A673 (cell line): ENCODE measurements at regions not wholly inside any gene's neighbourhood (a gene's known extent, or its start where the extent isn't known, plus 50 kb on each side); places are given as distances from the start of the nearest gene placed in this dataset.
"Not testable (repeated sequence)": the region's sequence is repeated elsewhere in the genome, so short reads cannot be mapped to it uniquely, and the experiment has no call there.

Experiments
- BruUV-seq: library from RNA; stranded (reverse); fragments of 400-500 nt; replicated peaks from 2 replicates; lab custom pipeline; 2021; lab: Mats Ljungman, UMichigan
- CTCF ChIA-PET: fragments of 300-600 bp; sonication (Branson Sonifier 250); formaldehyde crosslinking; loops from one replicate; lab custom pipeline; 2022; ENCODE audit warnings: antibody characterized with exemption; lab: Charles Lee
- POLR2A ChIA-PET: fragments of 300-600 bp; sonication (Branson Sonifier 250); formaldehyde crosslinking; loops from one replicate; lab custom pipeline; 2022; ENCODE audit warnings: antibody characterized with exemption; ENCODE audit not compliant: low non-redundant PET; lab: Charles Lee
- DNase-seq: peaks from one replicate; pipeline ENCODE4 v3.0.0-alpha.2; 2015; ENCODE audit warnings: low spot score
- H3K27ac ChIP-seq: fragments of 200-600 bp; sonication (generic); 2 replicates; pipeline ENCODE4 v1.5.1; 2016; ENCODE audit warnings: mixed run types, low read depth, mild to moderate bottlenecking, mixed read lengths, antibody characterized with exemption, low read length; ENCODE audit not compliant: poor library complexity, severe bottlenecking
- H3K27me3 ChIP-seq: fragments of 200-600 bp; sonication (generic); replicated peaks from 2 replicates; pipeline ENCODE4 v1.6.1; 2017; ENCODE audit warnings: mixed run types, low read depth, mild to moderate bottlenecking, mixed read lengths, antibody characterized with exemption, low read length; ENCODE audit not compliant: insufficient read depth, poor library complexity
- H3K36me3 ChIP-seq: fragments of 200-600 bp; sonication (generic); 2 replicates; pipeline ENCODE4 v1.6.1; 2016; ENCODE audit warnings: mixed run types, mild to moderate bottlenecking, mixed read lengths, antibody characterized with exemption, low read length; ENCODE audit not compliant: insufficient read depth, poor library complexity, severe bottlenecking
- H3K4me1 ChIP-seq: fragments of 200-600 bp; sonication (generic); 2 replicates; pipeline ENCODE4 v1.6.1; 2017; ENCODE audit warnings: mixed run types, mild to moderate bottlenecking, mixed read lengths, antibody characterized with exemption, low read length; ENCODE audit not compliant: insufficient read depth, poor library complexity, severe bottlenecking
- H3K4me3 ChIP-seq: fragments of 200-600 bp; sonication (generic); 2 replicates; pipeline ENCODE4 v1.5.1; 2016; ENCODE audit warnings: low read depth, mixed run types, mild to moderate bottlenecking, mixed read lengths, low read length; ENCODE audit not compliant: poor library complexity, severe bottlenecking
- H3K9me3 ChIP-seq: fragments of 200-600 bp; sonication (generic); 2 replicates; pipeline ENCODE4 v1.6.1; 2016; ENCODE audit warnings: mixed run types, low read depth, mild to moderate bottlenecking, mixed read lengths, antibody characterized with exemption, low read length; ENCODE audit not compliant: poor library complexity, severe bottlenecking
- EZH2 ChIP-seq: fragments of 200-600 bp; sonication (generic); IDR thresholded peaks from 2 replicates; pipeline ENCODE4 v1.6.1; 2017; ENCODE audit warnings: borderline replicate concordance, low read depth, mild to moderate bottlenecking, mixed read lengths, antibody characterized with exemption, low read length; ENCODE audit not compliant: poor library complexity, severe bottlenecking
- intact Hi-C: fragments of 100-400 bp; cut with micrococcal nuclease; formaldehyde crosslinking; loops from one replicate; pipeline ENCODE4 v1.10.0; 2022; ENCODE audit not compliant: unreplicated experiment
- TF ChIP-seq, protein P1 (sequence below): fragments of 300-800, 200-600 bp; sonication (generic); conservative IDR thresholded peaks from 2 replicates; pipeline ENCODE4 v1.5.1; 2017; ENCODE audit warnings: low read depth, mild to moderate bottlenecking, antibody characterized with exemption, low read length, moderate library complexity, mixed read lengths

DNA sequence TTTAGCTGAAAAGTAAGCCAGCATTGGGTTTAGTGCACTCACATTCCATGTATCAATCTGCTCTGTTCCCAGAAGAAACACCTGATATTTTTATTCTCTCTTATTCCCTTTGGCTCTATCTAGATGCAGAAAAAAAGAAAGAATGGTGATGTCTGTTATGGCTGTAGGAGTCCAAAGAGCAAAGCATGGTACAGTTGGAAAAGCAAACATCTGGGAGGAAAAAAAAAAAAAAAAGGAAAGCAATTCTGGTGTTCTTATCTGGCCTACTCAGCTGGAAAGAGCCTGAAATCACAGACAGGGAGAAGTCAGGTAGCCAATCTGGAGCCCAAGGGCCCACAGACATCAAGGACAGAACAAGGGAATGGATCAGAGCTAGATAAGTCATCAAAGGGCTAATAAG is 293.9 kb downstream of the DUSP6 start:
- intact Hi-C loops: no loop called here
- DNase-seq: no peak
- ChIA-PET POLR2A (no interaction called here), CTCF (no interaction called here)
- no peaks in the 10 kb centered on the region for H3K27me3 ChIP-seq
- BruUV-seq: no TSS peak
- TF ChIP-seq, protein P1, sequence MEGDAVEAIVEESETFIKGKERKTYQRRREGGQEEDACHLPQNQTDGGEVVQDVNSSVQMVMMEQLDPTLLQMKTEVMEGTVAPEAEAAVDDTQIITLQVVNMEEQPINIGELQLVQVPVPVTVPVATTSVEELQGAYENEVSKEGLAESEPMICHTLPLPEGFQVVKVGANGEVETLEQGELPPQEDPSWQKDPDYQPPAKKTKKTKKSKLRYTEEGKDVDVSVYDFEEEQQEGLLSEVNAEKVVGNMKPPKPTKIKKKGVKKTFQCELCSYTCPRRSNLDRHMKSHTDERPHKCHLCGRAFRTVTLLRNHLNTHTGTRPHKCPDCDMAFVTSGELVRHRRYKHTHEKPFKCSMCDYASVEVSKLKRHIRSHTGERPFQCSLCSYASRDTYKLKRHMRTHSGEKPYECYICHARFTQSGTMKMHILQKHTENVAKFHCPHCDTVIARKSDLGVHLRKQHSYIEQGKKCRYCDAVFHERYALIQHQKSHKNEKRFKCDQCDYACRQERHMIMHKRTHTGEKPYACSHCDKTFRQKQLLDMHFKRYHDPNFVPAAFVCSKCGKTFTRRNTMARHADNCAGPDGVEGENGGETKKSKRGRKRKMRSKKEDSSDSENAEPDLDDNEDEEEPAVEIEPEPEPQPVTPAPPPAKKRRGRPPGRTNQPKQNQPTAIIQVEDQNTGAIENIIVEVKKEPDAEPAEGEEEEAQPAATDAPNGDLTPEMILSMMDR: no peak
- TF ChIP-seq EZH2: no peak
- H3K27ac ChIP-seq: no peak overlapping the region
- H3K4me3 ChIP-seq: no peak overlapping the region
- no peaks in the 10 kb centered on the region for H3K36me3 ChIP-seq
- H3K9me3 ChIP-seq: peaks cover 4% of the 10 kb centered on the region
- peaks cover 67% of the 10 kb centered on the region for H3K4me1 ChIP-seq

DNA sequence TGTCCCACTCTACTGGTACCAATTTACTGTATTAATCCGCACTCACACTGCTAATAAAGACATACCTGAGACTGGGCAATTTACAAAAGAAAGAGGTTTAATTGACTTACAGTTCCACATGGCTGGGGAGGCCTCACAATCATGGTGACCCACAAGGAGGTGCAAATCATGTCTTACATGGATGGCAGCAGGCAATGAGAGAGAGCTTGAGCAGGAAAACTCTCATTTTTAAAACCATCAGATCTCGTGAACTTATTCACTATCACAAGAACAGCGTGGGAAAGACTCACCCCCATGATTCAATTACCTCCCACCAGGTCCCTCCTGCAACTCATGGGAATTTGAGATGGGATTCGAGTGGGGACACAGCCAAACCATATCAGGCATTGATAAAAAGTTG is 298.5 kb downstream of the DUSP6 start:
- BruUV-seq, DNase-seq, intact Hi-C loops, H3K27ac ChIP-seq, POLR2A ChIA-PET, H3K4me3 ChIP-seq, H3K36me3 ChIP-seq, CTCF ChIA-PET, H3K27me3 ChIP-seq: not testable (repeated sequence)
- Histone ChIP-seq H3K9me3 (peaks cover 12% of the 10 kb centered on the region), H3K4me1 (peaks cover 58% of the 10 kb centered on the region)

DNA sequence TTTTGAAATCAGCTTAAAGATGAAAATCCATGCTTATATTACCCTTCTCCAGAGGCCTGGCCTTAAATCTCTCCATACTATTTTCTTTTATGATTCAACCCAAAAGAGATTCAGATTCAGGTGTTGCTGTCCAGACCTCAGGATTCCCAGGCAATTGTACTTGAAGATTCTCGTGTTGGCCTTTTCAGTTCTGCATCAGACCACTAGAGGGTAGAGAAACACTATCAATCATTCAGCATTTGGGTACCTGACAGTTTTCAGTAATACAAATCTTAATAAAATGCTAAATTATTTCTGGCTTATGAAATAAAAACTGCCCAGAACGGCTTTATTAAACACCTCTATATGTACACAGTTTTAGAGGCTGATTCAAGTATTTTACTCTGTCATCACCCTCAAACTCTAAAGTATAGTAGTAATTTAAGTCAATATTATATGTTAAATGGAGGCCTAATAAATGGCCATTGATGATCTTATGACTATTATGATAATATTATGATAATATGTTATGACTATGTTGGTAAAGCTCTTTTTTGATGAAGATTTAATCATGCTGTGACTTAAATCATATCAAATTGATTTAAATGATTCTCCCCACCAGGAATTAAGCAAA is 301.1 kb downstream of the DUSP6 start:
- Histone ChIP-seq H3K4me3 (no peak overlapping the region), H3K27ac (no peak overlapping the region), H3K4me1 (peaks cover 66% of the 10 kb centered on the region), H3K36me3 (no peaks in the 10 kb centered on the region), H3K27me3 (no peaks in the 10 kb centered on the region), H3K9me3 (peaks cover 12% of the 10 kb centered on the region)
- POLR2A ChIA-PET: no interaction called here
- intact Hi-C loops: loop anchor here (1.0 to 2.0 kb wide), 5 partner anchors 32 to 410 kb away; no protein-coding TSS in a partner anchor
- no TSS peak for BruUV-seq
- DNase-seq: peak; percentile 86
- TF ChIP-seq, protein P1: peak; percentile 95
- no peak for TF ChIP-seq EZH2
- CTCF ChIA-PET: no interaction called here

DNA sequence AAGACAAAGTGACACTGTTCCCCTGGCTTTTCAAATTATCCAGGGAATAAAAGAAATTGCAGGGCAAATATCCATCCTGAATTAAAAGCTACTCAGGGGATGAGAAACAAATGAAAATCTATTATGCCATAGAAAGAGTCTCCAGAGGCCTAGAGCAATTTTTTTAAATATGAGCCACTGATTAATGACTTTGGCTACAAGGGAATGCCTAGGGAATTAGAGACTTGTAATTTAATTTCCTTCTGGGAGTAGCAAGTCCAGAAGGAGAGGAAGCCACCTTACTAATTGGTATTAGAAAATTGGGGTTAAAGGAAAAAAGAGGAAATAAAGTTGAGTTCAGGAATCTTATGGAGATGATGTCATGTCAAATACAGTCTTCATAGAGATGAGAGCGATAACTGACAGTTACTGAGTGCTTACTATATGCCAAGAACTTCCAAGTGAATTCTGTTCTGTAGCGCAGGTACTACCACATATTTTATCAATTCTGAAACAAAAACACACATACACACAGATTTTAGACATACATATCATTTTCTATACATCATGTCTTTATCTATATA is 304.4 kb downstream of the DUSP6 start:
- H3K27ac ChIP-seq: peak overlapping the region; percentile 25
- intact Hi-C loops: no loop called here
- ChIA-PET POLR2A (no interaction called here), CTCF (interaction anchor here (1.0 kb wide), 1 partner anchor 414 kb away, joined by 3 read pairs; no protein-coding TSS in a partner anchor)
- H3K4me1 ChIP-seq: peaks cover 81% of the 10 kb centered on the region
- peak; percentile 78 for DNase-seq
- no peak overlapping the region for H3K4me3 ChIP-seq
- H3K27me3 ChIP-seq: no peaks in the 10 kb centered on the region
- BruUV-seq: no TSS peak
- peaks cover 4% of the 10 kb centered on the region for H3K9me3 ChIP-seq
- TF ChIP-seq, protein P1: no peak
- no peak for TF ChIP-seq EZH2
- no peaks in the 10 kb centered on the region for H3K36me3 ChIP-seq
